Right lobe of liver (tissue), 4 donors: ENCODE measurements at regions not wholly inside any gene's neighbourhood (a gene's known extent, or its start where the extent isn't known, plus 50 kb on each side); places are given as distances from the start of the nearest gene placed in this dataset.
"Not testable (repeated sequence)": the region's sequence is repeated elsewhere in the genome, so short reads cannot be mapped to it uniquely, and the experiment has no call there.

ENCODE experiments used
- POLR2A ChIP-seq: fragments of 450-650 bp; IDR thresholded peaks from one replicate; pipeline ENCODE4 v1.6.1; 2017; ENCODE audit warnings: antibody characterized with exemption, mild to moderate bottlenecking
- TF ChIP-seq, protein P1 (sequence below), 4 donors: fragments of 200-600 bp in 3 of 4; fragments of 450-650 bp in 1 of 4; IDR thresholded peaks; one replicate each; pipeline versions ENCODE4 v1.5.1 to v1.8.0; 2016 to 2022; ENCODE audit warnings: antibody characterized with exemption in 4 of 4, mild to moderate bottlenecking in 2 of 4
- donor health status: DM: no; HTN: no; CAD: no.
- donor health status: DM: no; HTN: no; CAD: no.
- donor health status: DM: no; HTN: yes; CAD: no.

DNA sequence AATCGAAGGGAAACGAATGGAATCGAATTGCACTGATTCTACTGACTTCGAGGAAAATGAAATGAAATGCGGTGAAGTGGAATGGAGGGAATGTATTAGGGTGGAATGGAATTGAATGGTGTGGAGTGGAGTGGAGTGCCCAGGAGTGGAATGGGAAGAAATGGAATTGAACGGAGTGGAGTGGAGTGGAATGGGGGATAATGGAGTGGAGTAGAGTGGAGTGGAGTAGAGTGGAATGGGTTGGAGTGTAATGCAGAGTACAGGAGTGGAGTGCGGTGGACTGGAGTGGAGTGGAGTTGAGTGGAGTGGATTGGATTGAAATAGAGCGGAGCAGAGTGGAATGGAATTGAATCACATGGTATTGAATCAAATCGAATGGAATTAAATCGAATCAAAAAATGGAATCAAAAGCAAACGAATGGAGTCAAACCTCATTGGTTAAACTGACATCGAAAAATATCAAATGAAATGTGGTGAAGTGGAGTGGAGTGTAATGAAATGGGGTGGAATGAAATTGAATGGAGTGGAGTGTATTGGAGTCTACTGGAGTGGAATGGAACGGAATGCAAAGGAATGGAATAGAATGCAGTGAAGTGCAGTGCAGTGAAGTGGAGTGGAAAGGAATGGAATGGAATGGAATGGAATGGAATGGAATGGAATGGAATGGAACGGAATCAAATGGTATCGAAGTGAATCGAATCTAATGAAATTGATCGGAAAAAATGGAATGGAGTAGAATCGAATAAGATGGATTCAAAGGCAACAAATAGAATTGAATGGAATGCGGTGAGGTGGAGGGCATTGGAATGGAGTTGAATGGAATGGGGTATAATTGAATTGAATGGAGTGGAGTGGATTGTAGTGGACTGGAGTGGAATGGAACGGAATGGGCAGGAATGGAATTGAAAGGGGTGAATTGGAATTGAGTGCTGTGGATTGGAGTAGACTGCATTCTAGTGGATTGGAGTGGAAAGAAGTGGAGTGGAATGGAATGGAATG, 1049.3 kb downstream of the CDY1 start:
- TF ChIP-seq, protein P1, sequence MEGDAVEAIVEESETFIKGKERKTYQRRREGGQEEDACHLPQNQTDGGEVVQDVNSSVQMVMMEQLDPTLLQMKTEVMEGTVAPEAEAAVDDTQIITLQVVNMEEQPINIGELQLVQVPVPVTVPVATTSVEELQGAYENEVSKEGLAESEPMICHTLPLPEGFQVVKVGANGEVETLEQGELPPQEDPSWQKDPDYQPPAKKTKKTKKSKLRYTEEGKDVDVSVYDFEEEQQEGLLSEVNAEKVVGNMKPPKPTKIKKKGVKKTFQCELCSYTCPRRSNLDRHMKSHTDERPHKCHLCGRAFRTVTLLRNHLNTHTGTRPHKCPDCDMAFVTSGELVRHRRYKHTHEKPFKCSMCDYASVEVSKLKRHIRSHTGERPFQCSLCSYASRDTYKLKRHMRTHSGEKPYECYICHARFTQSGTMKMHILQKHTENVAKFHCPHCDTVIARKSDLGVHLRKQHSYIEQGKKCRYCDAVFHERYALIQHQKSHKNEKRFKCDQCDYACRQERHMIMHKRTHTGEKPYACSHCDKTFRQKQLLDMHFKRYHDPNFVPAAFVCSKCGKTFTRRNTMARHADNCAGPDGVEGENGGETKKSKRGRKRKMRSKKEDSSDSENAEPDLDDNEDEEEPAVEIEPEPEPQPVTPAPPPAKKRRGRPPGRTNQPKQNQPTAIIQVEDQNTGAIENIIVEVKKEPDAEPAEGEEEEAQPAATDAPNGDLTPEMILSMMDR (IDR thresholded peaks at IDR 0.05), result not testable (repeated sequence)
- TF ChIP-seq POLR2A, result not testable (repeated sequence)
